ENCODE measurements at regions not wholly inside any gene's neighbourhood (a gene's known extent, or its start where the extent isn't known, plus 50 kb on each side); places are given as distances from the start of the nearest gene placed in this dataset.

DNA sequence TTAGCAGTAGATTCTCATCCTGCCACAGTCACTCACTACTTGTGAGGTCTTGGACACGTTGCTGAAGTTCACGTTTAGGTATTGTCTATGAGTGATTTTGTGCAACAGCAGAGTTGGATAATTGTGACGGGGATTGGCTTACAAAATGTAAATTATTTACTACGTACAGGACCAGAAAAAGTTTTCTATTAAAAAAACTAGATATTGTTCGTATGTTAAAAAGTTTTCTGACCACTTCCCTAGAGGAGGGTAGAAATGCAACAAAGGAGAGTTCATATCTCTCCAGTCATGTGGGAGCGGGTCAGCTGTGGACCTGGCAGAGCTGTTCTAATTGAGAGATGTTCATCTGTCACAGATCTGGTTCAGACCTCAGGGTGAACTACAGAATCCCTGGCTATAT lies 976.1 kb upstream of the NUDT12 start:
- no TSS peak for BruUV-seq (replicated peaks)
- H4K20me1 ChIP-seq (ENCODE audit: insufficient read depth) = no peaks in the 10 kb centered on the region
- ChIA-PET POLR2A (no interaction called here), RAD21 (ENCODE audit: low non-redundant PET in 1 of 2, low total read pairs in 2 of 2, uncharacterized antibody in 2 of 2, unreplicated experiment in 2 of 2) (no interaction called here), CTCF (no interaction called here)
- TF ChIP-seq ZFX (IDR thresholded peaks at IDR 0.05) (no peak), SRF (IDR thresholded peaks at IDR 0.05; ENCODE audit: low read depth) (no peak), REST (IDR thresholded peaks at IDR 0.05; ENCODE audit: low read depth) (no peak), POLR2AphosphoS5 (IDR thresholded peaks at IDR 0.05; ENCODE audit: low read depth, low read length) (no peak), EZH2phosphoT487 (IDR thresholded peaks at IDR 0.05; ENCODE audit: borderline replicate concordance) (no peak)
- TF ChIP-seq, protein P1, sequence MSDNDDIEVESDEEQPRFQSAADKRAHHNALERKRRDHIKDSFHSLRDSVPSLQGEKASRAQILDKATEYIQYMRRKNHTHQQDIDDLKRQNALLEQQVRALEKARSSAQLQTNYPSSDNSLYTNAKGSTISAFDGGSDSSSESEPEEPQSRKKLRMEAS (IDR thresholded peaks at IDR 0.05) = no peak
- TF ChIP-seq, protein P2, sequence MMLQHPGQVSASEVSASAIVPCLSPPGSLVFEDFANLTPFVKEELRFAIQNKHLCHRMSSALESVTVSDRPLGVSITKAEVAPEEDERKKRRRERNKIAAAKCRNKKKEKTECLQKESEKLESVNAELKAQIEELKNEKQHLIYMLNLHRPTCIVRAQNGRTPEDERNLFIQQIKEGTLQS (IDR thresholded peaks at IDR 0.05) = no peak
- peak overlapping the region; percentile 35 for H2AFZ ChIP-seq (ENCODE audit: low read depth, low read length, poor library complexity, severe bottlenecking)
- peaks cover 22 to 27% of the 10 kb centered on the region in 2 experiments for H3K4me1 ChIP-seq (ENCODE audit: control insufficient read depth in 1 of 2, insufficient read depth in 2 of 2, low read length in 2 of 2)
- no peak overlapping the region for H3K4me3 ChIP-seq (replicated peaks in 1 of 2; ENCODE audit: low read depth in 1 of 2, low read length in 2 of 2)
- H3K4me2 ChIP-seq (ENCODE audit: low read length) = no peak overlapping the region
- no peaks in the 10 kb centered on the region for H3K27me3 ChIP-seq (ENCODE audit: insufficient read depth, low read length)
- no peaks in the 10 kb centered on the region for H3K9me3 ChIP-seq (ENCODE audit: control insufficient read depth in 1 of 2, insufficient read depth in 1 of 2, low read depth in 1 of 2, low read length in 2 of 2)
- DNase-seq (ENCODE audit: low read depth, low spot score) = no peak
- no peak overlapping the region for H3K9ac ChIP-seq (ENCODE audit: low read length)
- intact Hi-C loops (cut with micrococcal nuclease) = no loop called here
- H3K79me2 ChIP-seq (ENCODE audit: insufficient read depth, low read length) = no peaks in the 10 kb centered on the region
- no peaks in the 10 kb centered on the region for H3K9me2 ChIP-seq (ENCODE audit: insufficient read depth)
- no peak overlapping the region for H3K27ac ChIP-seq (ENCODE audit: low read depth, low read length)
- H3K36me3 ChIP-seq (ENCODE audit: control insufficient read depth in 1 of 2, insufficient read depth in 2 of 2, low read length in 2 of 2) = no peaks in the 10 kb centered on the region
- no peak for ATAC-seq

Measured in HCT116 (cell line).